AG09309 (cell line): ENCODE measurements at regions not wholly inside any gene's neighbourhood (a gene's known extent, or its start where the extent isn't known, plus 50 kb on each side); places are given as distances from the start of the nearest gene placed in this dataset.

Experiments
- DNase-seq: peaks from one replicate; pipeline ENCODE4 v3.0.0-alpha.2; 2010; ENCODE audit warnings: low read depth
- H3K4me3 ChIP-seq: 2 replicates; pipeline ENCODE4 v1.5.1; 2011; ENCODE audit warnings: mild to moderate bottlenecking, low read depth, low read length, moderate library complexity; ENCODE audit not compliant: control insufficient read depth
- TF ChIP-seq, protein P1 (sequence below): IDR thresholded peaks from 2 replicates; pipeline ENCODE4 v1.5.1; 2011; ENCODE audit warnings: mild to moderate bottlenecking, low read depth, low read length, inconsistent platforms; ENCODE audit not compliant: insufficient read depth, control insufficient read depth; ENCODE audit errors: missing control alignments

DNA sequence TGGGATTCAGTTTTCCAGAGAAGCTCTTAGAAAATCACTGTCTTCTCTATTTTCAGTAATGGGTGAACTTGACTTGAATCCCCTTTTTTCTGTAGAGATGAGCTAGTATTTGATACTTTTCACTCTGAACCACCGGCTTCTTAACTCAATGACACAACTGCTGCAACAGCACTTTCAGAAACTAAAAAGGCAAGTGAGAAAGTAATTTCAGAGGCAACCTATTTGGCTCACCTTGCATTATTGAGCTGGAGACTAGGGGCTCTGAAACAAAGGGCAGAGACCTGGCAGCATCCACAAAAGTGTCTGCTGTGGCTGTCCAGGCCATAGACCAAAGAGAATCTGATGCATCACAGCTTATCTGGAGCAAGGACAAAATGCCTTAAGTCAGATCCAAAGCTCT lies 289.8 kb upstream of the IRAK1BP1 start:
- DNase-seq = no peak
- H3K4me3 ChIP-seq = no peak overlapping the region
- TF ChIP-seq, protein P1, sequence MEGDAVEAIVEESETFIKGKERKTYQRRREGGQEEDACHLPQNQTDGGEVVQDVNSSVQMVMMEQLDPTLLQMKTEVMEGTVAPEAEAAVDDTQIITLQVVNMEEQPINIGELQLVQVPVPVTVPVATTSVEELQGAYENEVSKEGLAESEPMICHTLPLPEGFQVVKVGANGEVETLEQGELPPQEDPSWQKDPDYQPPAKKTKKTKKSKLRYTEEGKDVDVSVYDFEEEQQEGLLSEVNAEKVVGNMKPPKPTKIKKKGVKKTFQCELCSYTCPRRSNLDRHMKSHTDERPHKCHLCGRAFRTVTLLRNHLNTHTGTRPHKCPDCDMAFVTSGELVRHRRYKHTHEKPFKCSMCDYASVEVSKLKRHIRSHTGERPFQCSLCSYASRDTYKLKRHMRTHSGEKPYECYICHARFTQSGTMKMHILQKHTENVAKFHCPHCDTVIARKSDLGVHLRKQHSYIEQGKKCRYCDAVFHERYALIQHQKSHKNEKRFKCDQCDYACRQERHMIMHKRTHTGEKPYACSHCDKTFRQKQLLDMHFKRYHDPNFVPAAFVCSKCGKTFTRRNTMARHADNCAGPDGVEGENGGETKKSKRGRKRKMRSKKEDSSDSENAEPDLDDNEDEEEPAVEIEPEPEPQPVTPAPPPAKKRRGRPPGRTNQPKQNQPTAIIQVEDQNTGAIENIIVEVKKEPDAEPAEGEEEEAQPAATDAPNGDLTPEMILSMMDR = no peak

DNA sequence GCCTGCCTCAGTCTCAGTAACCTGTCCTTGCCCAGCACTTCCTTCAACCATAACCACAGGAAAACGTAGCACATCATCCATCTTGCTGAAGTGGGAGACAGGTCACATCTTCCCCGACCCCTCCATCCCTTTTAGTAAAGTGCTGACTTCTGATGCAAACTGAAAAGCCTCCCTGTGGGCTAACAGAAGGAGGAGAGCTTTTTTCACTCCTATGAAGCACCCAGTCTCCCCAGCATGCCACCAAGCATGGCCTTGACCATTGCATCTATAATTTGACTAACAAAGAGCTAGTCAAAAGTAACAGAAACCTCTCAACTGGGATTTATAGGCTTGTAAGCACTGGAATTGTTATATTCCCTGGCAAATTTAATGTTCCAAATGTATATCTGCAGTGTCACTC lies 288.9 kb upstream of the IRAK1BP1 start:
- H3K4me3 ChIP-seq = no peak overlapping the region
- TF ChIP-seq, protein P1 = no peak
- no peak for DNase-seq

DNA sequence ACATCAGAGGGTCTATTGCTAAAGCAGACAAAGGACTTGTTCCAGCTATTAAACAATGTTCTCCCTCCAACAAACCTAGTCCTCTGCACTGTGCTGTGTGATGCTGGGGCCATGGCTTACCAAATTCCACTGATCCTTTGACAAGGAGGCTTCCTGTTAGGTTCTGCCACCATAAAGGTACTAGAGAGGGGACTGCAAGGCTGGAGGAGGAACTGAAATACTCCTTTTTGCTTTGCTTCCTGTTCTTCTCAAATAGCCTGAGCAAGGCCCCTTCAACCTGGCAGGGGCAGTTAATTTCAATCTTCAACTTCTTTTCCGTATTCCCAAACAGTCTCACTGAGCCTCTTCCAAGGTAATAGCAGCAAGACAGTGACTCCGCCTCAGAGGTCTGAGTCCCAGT lies 286.4 kb upstream of the IRAK1BP1 start:
- TF ChIP-seq, protein P1 = no peak
- no peak for DNase-seq
- H3K4me3 ChIP-seq = no peak overlapping the region

DNA sequence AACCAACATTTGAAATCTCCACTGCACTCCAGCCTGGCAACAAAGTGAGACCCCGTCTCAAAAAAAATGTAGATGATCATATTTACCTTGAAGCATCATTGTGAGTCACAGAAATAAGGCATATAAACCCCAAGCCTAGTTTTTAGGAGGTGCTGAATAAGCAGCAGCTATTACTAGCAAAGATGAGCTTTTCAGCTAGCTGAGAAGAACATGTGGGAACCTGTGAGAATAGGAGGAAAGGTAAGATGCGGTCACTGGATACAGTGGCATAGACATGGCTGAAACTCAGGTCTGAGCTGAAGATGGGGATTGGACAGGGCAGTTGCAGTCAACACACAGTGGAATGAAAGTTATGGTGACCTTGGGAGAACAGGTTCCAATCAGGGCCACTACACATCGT lies 284.3 kb upstream of the IRAK1BP1 start:
- TF ChIP-seq, protein P1 = no peak
- no peak for DNase-seq
- H3K4me3 ChIP-seq = no peak overlapping the region

DNA sequence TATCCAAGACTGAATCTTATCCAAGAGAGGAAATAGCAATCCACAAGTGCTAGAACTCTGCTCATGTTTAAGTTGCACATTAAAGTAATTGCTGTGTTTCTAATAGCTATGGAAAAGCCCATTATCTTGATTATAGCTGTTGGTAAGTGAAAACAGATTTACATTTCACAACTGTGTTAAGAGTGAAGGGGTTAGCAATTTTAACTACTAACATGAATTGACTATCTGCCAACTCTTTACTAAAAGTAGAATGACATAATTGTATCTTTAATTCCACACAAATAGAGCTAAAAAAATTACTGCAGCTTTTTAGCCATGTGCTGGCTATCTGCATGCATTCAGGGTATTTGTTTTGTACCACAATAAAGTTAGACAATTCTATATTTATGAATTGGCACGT lies 277.9 kb upstream of the IRAK1BP1 start:
- TF ChIP-seq, protein P1 = no peak
- DNase-seq = no peak
- H3K4me3 ChIP-seq = no peak overlapping the region

DNA sequence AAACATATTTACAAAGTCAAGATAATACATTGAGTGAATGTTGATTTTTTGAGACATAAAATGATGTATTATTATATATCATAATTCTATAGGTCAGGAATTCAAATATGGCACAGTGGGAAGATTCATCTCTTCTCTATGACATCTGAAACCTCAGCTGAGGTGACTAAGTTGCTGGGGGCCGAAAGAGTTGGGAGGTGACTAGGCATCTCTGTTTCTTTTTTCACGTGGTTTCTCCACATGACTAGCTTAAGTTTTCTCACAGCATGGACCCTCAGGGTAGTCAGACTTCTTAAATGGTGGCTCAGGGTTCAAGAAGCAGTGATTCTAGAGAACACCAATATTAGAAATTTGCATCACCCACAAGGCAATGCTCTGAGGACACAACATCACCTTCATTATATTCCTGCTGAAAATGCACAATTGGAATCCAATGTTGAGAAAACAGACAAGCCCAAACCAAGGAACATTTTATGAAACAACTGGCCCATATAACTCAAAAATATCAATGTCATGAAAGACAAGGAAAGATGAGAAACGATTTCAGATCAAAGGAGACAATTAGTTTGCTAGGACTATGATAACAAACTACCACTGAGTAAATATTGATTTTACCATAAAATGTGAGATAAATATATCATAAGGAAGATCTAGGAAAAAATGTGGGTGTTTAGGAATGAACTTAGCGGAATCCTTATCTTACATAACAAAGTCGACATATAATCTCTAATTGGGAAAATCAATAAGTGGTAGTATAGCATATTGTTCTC lies 273.3 kb upstream of the IRAK1BP1 start:
- TF ChIP-seq, protein P1 = no peak
- H3K4me3 ChIP-seq = no peak overlapping the region
- no peak for DNase-seq
